ENCODE measurements at regions not wholly inside any gene's neighbourhood (a gene's known extent, or its start where the extent isn't known, plus 50 kb on each side); places are given as distances from the start of the nearest gene placed in this dataset.

DNA sequence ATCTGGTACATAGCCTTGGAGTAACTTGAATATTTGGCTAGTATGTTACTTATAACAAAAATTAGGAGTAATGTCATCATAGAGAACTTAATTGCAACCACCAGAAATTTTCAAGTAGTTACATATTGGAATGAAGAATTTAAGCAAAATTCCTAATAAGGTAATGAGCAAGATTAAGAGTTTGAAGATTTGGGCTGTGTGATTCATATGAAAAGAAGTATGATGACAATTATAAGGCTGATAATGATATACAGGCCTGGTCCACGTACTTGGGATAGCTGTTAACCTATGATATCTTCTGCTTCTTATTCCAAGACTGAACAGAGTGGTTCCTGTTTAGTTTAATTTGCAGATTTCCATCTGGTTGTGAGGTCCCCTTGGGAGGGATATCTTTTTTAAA lies 463.9 kb downstream of the RAPGEF2 start:
- no peak overlapping the region for H3K27ac ChIP-seq (ENCODE audit: low read length)
- ATAC-seq (ENCODE audit: insufficient read depth, low read depth) = no peak
- no peak for TF ChIP-seq CTCF (IDR thresholded peaks at IDR 0.05; ENCODE audit: borderline replicate concordance, extremely low read depth, low read length, poor library complexity, severe bottlenecking)
- TF ChIP-seq EZH2 (IDR thresholded peaks at IDR 0.05; ENCODE audit: borderline replicate concordance, low read depth, low read length, severe bottlenecking) = no peak
- H4K20me1 ChIP-seq (ENCODE audit: insufficient read depth, low read length) = no peaks in the 10 kb centered on the region
- no peaks in the 10 kb centered on the region for H3K36me3 ChIP-seq (ENCODE audit: insufficient read depth, low read length)
- H3K79me2 ChIP-seq (ENCODE audit: insufficient read depth, low read length) = no peaks in the 10 kb centered on the region
- no peaks in the 10 kb centered on the region for H3K9me3 ChIP-seq (ENCODE audit: insufficient read depth, low read length, severe bottlenecking)
- H3K4me1 ChIP-seq (ENCODE audit: insufficient read depth, low read length) = no peaks in the 10 kb centered on the region
- no peak overlapping the region for H3K4me3 ChIP-seq (ENCODE audit: low read depth in 1 of 2, low read length in 2 of 2)
- H3K4me2 ChIP-seq (ENCODE audit: insufficient read depth, low read length) = no peak overlapping the region
- no peak overlapping the region for H3K9ac ChIP-seq (ENCODE audit: low read depth, low read length)
- H2AFZ ChIP-seq (ENCODE audit: low read depth, low read length) = no peak overlapping the region
- DNase-seq = no peak
- no peaks in the 10 kb centered on the region for H3K27me3 ChIP-seq (ENCODE audit: insufficient read depth, low read length, poor library complexity)

- H4K20me1 ChIP-seq (ENCODE audit: insufficient read depth, low read length) = no peaks in the 10 kb centered on the region
- no peaks in the 10 kb centered on the region for H3K36me3 ChIP-seq (ENCODE audit: insufficient read depth, low read length)
- no peaks in the 10 kb centered on the region for H3K4me1 ChIP-seq (ENCODE audit: insufficient read depth, low read length)
- H3K4me2 ChIP-seq (ENCODE audit: insufficient read depth, low read length) = no peak overlapping the region
- no peaks in the 10 kb centered on the region for H3K9me3 ChIP-seq (ENCODE audit: insufficient read depth, low read length, severe bottlenecking)
- no peak overlapping the region for H2AFZ ChIP-seq (ENCODE audit: low read depth, low read length)
- no peak for ATAC-seq (ENCODE audit: insufficient read depth, low read depth)
- H3K9ac ChIP-seq (ENCODE audit: low read depth, low read length) = no peak overlapping the region
- no peak for DNase-seq
- no peaks in the 10 kb centered on the region for H3K79me2 ChIP-seq (ENCODE audit: insufficient read depth, low read length)
- no peak overlapping the region for H3K4me3 ChIP-seq (ENCODE audit: low read depth in 1 of 2, low read length in 2 of 2)
- TF ChIP-seq EZH2 (IDR thresholded peaks at IDR 0.05; ENCODE audit: borderline replicate concordance, low read depth, low read length, severe bottlenecking) = no peak
- no peak for TF ChIP-seq CTCF (IDR thresholded peaks at IDR 0.05; ENCODE audit: borderline replicate concordance, extremely low read depth, low read length, poor library complexity, severe bottlenecking)
- H3K27ac ChIP-seq (ENCODE audit: low read length) = no peak overlapping the region
- H3K27me3 ChIP-seq (ENCODE audit: insufficient read depth, low read length, poor library complexity) = no peaks in the 10 kb centered on the region
These were observed 474.4 kb downstream of the RAPGEF2 start for GRCh38 chr4:159577241-159577640.

GRCh38 chr4:159582685-159583084 lies 479.8 kb downstream of the RAPGEF2 start:
- Histone ChIP-seq H3K4me1 (ENCODE audit: insufficient read depth, low read length) (no peaks in the 10 kb centered on the region), H4K20me1 (ENCODE audit: insufficient read depth, low read length) (no peaks in the 10 kb centered on the region), H3K36me3 (ENCODE audit: insufficient read depth, low read length) (no peaks in the 10 kb centered on the region), H3K27ac (ENCODE audit: low read length) (no peak overlapping the region), H2AFZ (ENCODE audit: low read depth, low read length) (no peak overlapping the region), H3K4me3 (ENCODE audit: low read depth in 1 of 2, low read length in 2 of 2) (no peak overlapping the region), H3K9ac (ENCODE audit: low read depth, low read length) (no peak overlapping the region), H3K79me2 (ENCODE audit: insufficient read depth, low read length) (no peaks in the 10 kb centered on the region), H3K4me2 (ENCODE audit: insufficient read depth, low read length) (no peak overlapping the region), H3K9me3 (ENCODE audit: insufficient read depth, low read length, severe bottlenecking) (peaks cover 14% of the 10 kb centered on the region), H3K27me3 (ENCODE audit: insufficient read depth, low read length, poor library complexity) (no peaks in the 10 kb centered on the region)
- ATAC-seq (ENCODE audit: insufficient read depth, low read depth) (no peak), DNase-seq (no peak)
- TF ChIP-seq EZH2 (IDR thresholded peaks at IDR 0.05; ENCODE audit: borderline replicate concordance, low read depth, low read length, severe bottlenecking) (no peak), CTCF (IDR thresholded peaks at IDR 0.05; ENCODE audit: borderline replicate concordance, extremely low read depth, low read length, poor library complexity, severe bottlenecking) (no peak)
